Activated effector memory CD4-positive, alpha-beta T cell treated with anti-CD3 and anti-CD28 coated beads, Interleukin-2, amount 50 U/mL, for 16 hours (primary cell): ENCODE measurements at regions not wholly inside any gene's neighbourhood (a gene's known extent, or its start where the extent isn't known, plus 50 kb on each side); places are given as distances from the start of the nearest gene placed in this dataset.

Experiments used
- DNase-seq: peaks from one replicate; pipeline ENCODE4 v3.0.0-alpha.2; 2020

- no peak for DNase-seq
These were observed 399.5 kb downstream of the QKI start for GRCh38 chr6:163813979-163814493.

- no peak for DNase-seq
These were observed 396.8 kb downstream of the QKI start for GRCh38 chr6:163811317-163811716.

- DNase-seq = no peak
These were observed 394.8 kb downstream of the QKI start for GRCh38 chr6:163809364-163809763.

- DNase-seq = no peak
These were observed 394.4 kb downstream of the QKI start for GRCh38 chr6:163808871-163809270.

- DNase-seq = no peak
These were observed 393.7 kb downstream of the QKI start for GRCh38 chr6:163808231-163808630.

- DNase-seq = no peak
These were observed 392.4 kb downstream of the QKI start for GRCh38 chr6:163806755-163807499.

- no peak for DNase-seq
These were observed 390.5 kb downstream of the QKI start for GRCh38 chr6:163804991-163805390.

GRCh38 chr6:163802267-163802666, 387.7 kb downstream of the QKI start:
- DNase-seq = no peak

- no peak for DNase-seq
These were observed 382.9 kb downstream of the QKI start for GRCh38 chr6:163797296-163797845.

GRCh38 chr6:163793011-163793983, 378.8 kb downstream of the QKI start:
- DNase-seq = no peak

- DNase-seq = no peak
These were observed 375.8 kb downstream of the QKI start for GRCh38 chr6:163790266-163790840.

- DNase-seq = no peak
These were observed 374.8 kb downstream of the QKI start for GRCh38 chr6:163789199-163789810.

- no peak for DNase-seq
These were observed 372.6 kb downstream of the QKI start for GRCh38 chr6:163786995-163787671.

- DNase-seq = no peak
These were observed 368.0 kb downstream of the QKI start for GRCh38 chr6:163782436-163783003.

GRCh38 chr6:163780994-163781393, 366.5 kb downstream of the QKI start:
- DNase-seq = no peak

- no peak for DNase-seq
These were observed 365.3 kb downstream of the QKI start for GRCh38 chr6:163779727-163780284.

- DNase-seq = no peak
These were observed 363.2 kb downstream of the QKI start for GRCh38 chr6:163777716-163778115.

GRCh38 chr6:163776906-163777686, 362.6 kb downstream of the QKI start:
- DNase-seq = no peak

GRCh38 chr6:163776196-163776905, 361.8 kb downstream of the QKI start:
- no peak for DNase-seq

- no peak for DNase-seq
These were observed 360.8 kb downstream of the QKI start for GRCh38 chr6:163775313-163775712.
